ENCODE measurements at regions not wholly inside any gene's neighbourhood (a gene's known extent, or its start where the extent isn't known, plus 50 kb on each side); places are given as distances from the start of the nearest gene placed in this dataset.

DNA sequence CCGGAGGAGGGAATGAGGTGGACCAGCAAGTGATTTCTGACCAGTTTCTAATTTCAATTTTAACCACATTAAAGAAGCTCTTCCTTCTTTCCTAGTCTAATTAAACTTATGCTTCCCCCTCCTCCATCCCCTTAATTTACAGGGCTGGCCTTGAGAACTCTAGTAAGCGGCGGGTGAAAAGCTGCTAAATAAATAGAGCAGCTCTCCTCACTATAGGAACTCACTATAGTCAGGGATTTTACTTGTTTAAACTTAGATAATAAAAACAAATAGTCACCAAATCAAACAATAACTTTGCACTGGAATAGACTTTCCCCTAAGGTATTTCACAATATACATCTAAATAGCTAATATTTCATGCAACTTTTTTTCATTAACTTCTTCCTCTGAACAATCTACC is 1838.2 kb upstream of the PRR20A start:
- TF ChIP-seq, protein P1, sequence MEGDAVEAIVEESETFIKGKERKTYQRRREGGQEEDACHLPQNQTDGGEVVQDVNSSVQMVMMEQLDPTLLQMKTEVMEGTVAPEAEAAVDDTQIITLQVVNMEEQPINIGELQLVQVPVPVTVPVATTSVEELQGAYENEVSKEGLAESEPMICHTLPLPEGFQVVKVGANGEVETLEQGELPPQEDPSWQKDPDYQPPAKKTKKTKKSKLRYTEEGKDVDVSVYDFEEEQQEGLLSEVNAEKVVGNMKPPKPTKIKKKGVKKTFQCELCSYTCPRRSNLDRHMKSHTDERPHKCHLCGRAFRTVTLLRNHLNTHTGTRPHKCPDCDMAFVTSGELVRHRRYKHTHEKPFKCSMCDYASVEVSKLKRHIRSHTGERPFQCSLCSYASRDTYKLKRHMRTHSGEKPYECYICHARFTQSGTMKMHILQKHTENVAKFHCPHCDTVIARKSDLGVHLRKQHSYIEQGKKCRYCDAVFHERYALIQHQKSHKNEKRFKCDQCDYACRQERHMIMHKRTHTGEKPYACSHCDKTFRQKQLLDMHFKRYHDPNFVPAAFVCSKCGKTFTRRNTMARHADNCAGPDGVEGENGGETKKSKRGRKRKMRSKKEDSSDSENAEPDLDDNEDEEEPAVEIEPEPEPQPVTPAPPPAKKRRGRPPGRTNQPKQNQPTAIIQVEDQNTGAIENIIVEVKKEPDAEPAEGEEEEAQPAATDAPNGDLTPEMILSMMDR (IDR thresholded peaks at IDR 0.05) = no peak
- no peak for TF ChIP-seq POLR2A (IDR thresholded peaks at IDR 0.05)
